IMR-90 (cell line): ENCODE measurements at regions not wholly inside any gene's neighbourhood (a gene's known extent, or its start where the extent isn't known, plus 50 kb on each side); places are given as distances from the start of the nearest gene placed in this dataset.
A peak's percentile ranks its signal among the peaks of the same experiment; 100 is the strongest.

ENCODE experiments used
- ATAC-seq: fragments of 200-7000 bp; cut with Tn5 transposase; 2 replicates; pipeline ENCODE4 v1.9.1; 2020; ENCODE audit warnings: low read depth, mild to moderate bottlenecking, moderate library complexity
- BruUV-seq: library from RNA; stranded (reverse); fragments of 400-500 nt; replicated peaks from 2 replicates; lab custom pipeline; 2021; lab: Mats Ljungman, UMichigan
- CTCF ChIA-PET: fragments of 300-600 bp; formaldehyde crosslinking; extraction: SDS; loops from one replicate; lab custom pipeline; 2021; ENCODE audit warnings: antibody characterized with exemption; lab: Yijun Ruan, JAX
- POLR2A ChIA-PET: fragments of 300-600 bp; sonication (Branson Sonifier 250); formaldehyde crosslinking; loops from one replicate; lab custom pipeline; 2022; ENCODE audit warnings: antibody characterized with exemption; ENCODE audit not compliant: unreplicated experiment; lab: Charles Lee
- DNase-seq: peaks from one replicate; pipeline ENCODE4 v3.0.0; 2013
- H2AFZ ChIP-seq: replicated peaks from 2 replicates; pipeline ENCODE3; 2013; ENCODE audit warnings: low read length, mild to moderate bottlenecking; ENCODE audit not compliant: poor library complexity
- H2AK5ac ChIP-seq: 2 replicates; pipeline ENCODE4 v1.6.1; 2013; ENCODE audit warnings: low read depth, low read length, inconsistent platforms
- H2AK9ac ChIP-seq: replicated peaks from 2 replicates; pipeline ENCODE3; 2013; ENCODE audit warnings: mild to moderate bottlenecking, low read depth, low read length, moderate library complexity; ENCODE audit not compliant: poor library complexity
- H2BK120ac ChIP-seq: 2 replicates; pipeline ENCODE4 v1.6.1; 2013; ENCODE audit warnings: low read depth, low read length, inconsistent platforms
- H2BK15ac ChIP-seq: 3 replicates; pipeline ENCODE4 v1.6.1; 2013; ENCODE audit warnings: low read depth, low read length, inconsistent platforms
- H2BK20ac ChIP-seq: 2 replicates; pipeline ENCODE4 v1.6.1; 2013; ENCODE audit warnings: low read depth, mild to moderate bottlenecking, inconsistent platforms, low read length, moderate library complexity
- H2BK5ac ChIP-seq: 2 replicates; pipeline ENCODE4 v1.6.1; 2013; ENCODE audit warnings: mild to moderate bottlenecking, low read depth, low read length, inconsistent platforms; ENCODE audit not compliant: poor library complexity, severe bottlenecking
- H3K14ac ChIP-seq: replicated peaks from 2 replicates; pipeline ENCODE4 v1.6.1; 2013; ENCODE audit warnings: low read depth, low read length, inconsistent platforms
- H3K18ac ChIP-seq: 2 replicates; pipeline ENCODE4 v1.6.1; 2013; ENCODE audit warnings: low read depth, low read length, control low read depth
- H3K23ac ChIP-seq: 2 replicates; pipeline ENCODE4 v1.6.1; 2013; ENCODE audit warnings: low read depth, low read length, inconsistent platforms
- H3K27ac ChIP-seq: 2 replicates; pipeline ENCODE4 v1.5.1; 2013; ENCODE audit warnings: mild to moderate bottlenecking, control low read depth, low read length; ENCODE audit not compliant: insufficient read depth
- H3K27me3 ChIP-seq: 2 replicates; pipeline ENCODE4 v1.6.1; 2013; ENCODE audit warnings: low read length; ENCODE audit not compliant: control insufficient read depth, insufficient read depth
- H3K36me3 ChIP-seq: 2 replicates; pipeline ENCODE4 v1.6.1; 2013; ENCODE audit warnings: low read length, mixed read lengths; ENCODE audit not compliant: control insufficient read depth, insufficient read depth
- H3K4ac ChIP-seq: 2 replicates; pipeline ENCODE4 v1.6.1; 2013; ENCODE audit warnings: low read depth, low read length, inconsistent platforms
- H3K4me1 ChIP-seq: 2 replicates; pipeline ENCODE4 v1.6.1; 2013; ENCODE audit warnings: low read length, mixed read lengths; ENCODE audit not compliant: control insufficient read depth, insufficient read depth
- H3K4me2 ChIP-seq: 2 replicates; pipeline ENCODE4 v1.6.1; 2013; ENCODE audit warnings: low read depth, mild to moderate bottlenecking, control low read depth, low read length, moderate library complexity
- H3K4me3 ChIP-seq: 2 replicates; pipeline ENCODE4 v1.5.1; 2013; ENCODE audit warnings: low read depth, mild to moderate bottlenecking, control low read depth, low read length, moderate library complexity; ENCODE audit not compliant: insufficient read depth
- H3K56ac ChIP-seq: 2 replicates; pipeline ENCODE4 v1.6.1; 2013; ENCODE audit warnings: low read length, inconsistent platforms; ENCODE audit not compliant: insufficient read depth; ENCODE audit errors: extremely low read depth
- H3K79me1 ChIP-seq, 2 experiments: 2 replicates each; pipeline ENCODE4 v1.6.1; 2013; ENCODE audit warnings: low read length in 2 of 2, inconsistent platforms in 1 of 2, low read depth in 1 of 2
- H3K9ac ChIP-seq: 2 replicates; pipeline ENCODE4 v1.6.1; 2013; ENCODE audit warnings: low read depth, low read length, control low read depth
- H3K9me1 ChIP-seq: 2 replicates; pipeline ENCODE4 v1.6.1; 2013; ENCODE audit warnings: low read length, inconsistent platforms; ENCODE audit not compliant: insufficient read depth
- H3K9me3 ChIP-seq: 2 replicates; pipeline ENCODE4 v1.6.1; 2013; ENCODE audit warnings: low read length; ENCODE audit not compliant: control insufficient read depth, insufficient read depth
- H4K20me1 ChIP-seq: 2 replicates; pipeline ENCODE4 v1.6.1; 2013; ENCODE audit warnings: low read length, inconsistent platforms; ENCODE audit not compliant: insufficient read depth
- H4K5ac ChIP-seq: 2 replicates; pipeline ENCODE4 v1.6.1; 2013; ENCODE audit warnings: mild to moderate bottlenecking, low read depth, low read length, control low read depth
- H4K8ac ChIP-seq, 2 experiments: 2 replicates each; pipeline ENCODE4 v1.6.1; 2013; ENCODE audit warnings: low read depth in 2 of 2, low read length in 2 of 2, control low read depth in 1 of 2, inconsistent platforms in 1 of 2
- H4K91ac ChIP-seq: 2 replicates; pipeline ENCODE4 v1.6.1; 2013; ENCODE audit warnings: low read depth, low read length, inconsistent platforms; ENCODE audit not compliant: insufficient read depth
- BHLHE40 ChIP-seq: fragments of 150-350 bp; IDR thresholded peaks from 2 replicates; pipeline ENCODE4 v1.6.1; 2016; ENCODE audit warnings: mild to moderate bottlenecking, low read depth, low read length
- CEBPB ChIP-seq: IDR thresholded peaks from 2 replicates; pipeline ENCODE4 v1.6.1; 2012; ENCODE audit warnings: low read depth, low read length, improper control_type of control experiment
- CHD1 ChIP-seq: IDR thresholded peaks from 2 replicates; pipeline ENCODE4 v1.6.1; 2012; ENCODE audit warnings: low read depth, low read length, improper control_type of control experiment
- CTCF ChIP-seq: conservative IDR thresholded peaks from 2 replicates; pipeline ENCODE4 v1.5.1; 2012; ENCODE audit warnings: mild to moderate bottlenecking, low read depth, low read length, improper control_type of control experiment
- FOS ChIP-seq: fragments of 150-350 bp; IDR thresholded peaks from 2 replicates; pipeline ENCODE4 v1.6.1; 2016; ENCODE audit warnings: low read depth, low read length
- MAFK ChIP-seq: IDR thresholded peaks from 2 replicates; pipeline ENCODE4 v1.6.1; 2012; ENCODE audit warnings: low read depth, low read length, improper control_type of control experiment
- MAZ ChIP-seq: IDR thresholded peaks from 2 replicates; pipeline ENCODE4 v1.6.1; 2012; ENCODE audit warnings: low read depth, mild to moderate bottlenecking, low read length, improper control_type of control experiment, moderate library complexity, borderline replicate concordance
- MXI1 ChIP-seq: IDR thresholded peaks from 2 replicates; pipeline ENCODE4 v1.6.1; 2012; ENCODE audit warnings: low read depth, mild to moderate bottlenecking, low read length, moderate library complexity, borderline replicate concordance
- NFE2L2 ChIP-seq: fragments of 150-350 bp; IDR thresholded peaks from 2 replicates; pipeline ENCODE4 v1.6.1; 2016; ENCODE audit warnings: low read depth, mild to moderate bottlenecking, low read length
- POLR2A ChIP-seq: IDR thresholded peaks from 2 replicates; pipeline ENCODE4 v1.6.1; 2012; ENCODE audit warnings: mild to moderate bottlenecking, low read depth, low read length
- RCOR1 ChIP-seq: IDR thresholded peaks from 2 replicates; pipeline ENCODE4 v1.6.1; 2012; ENCODE audit warnings: mild to moderate bottlenecking, low read length, improper control_type of control experiment; ENCODE audit not compliant: insufficient replicate concordance
- RFX5 ChIP-seq: IDR thresholded peaks from 2 replicates; pipeline ENCODE4 v1.8.0; 2012; ENCODE audit warnings: low read depth, mild to moderate bottlenecking, low read length, moderate library complexity
- SMC3 ChIP-seq: fragments of 150-350 bp; IDR thresholded peaks from 2 replicates; pipeline ENCODE4 v1.6.1; 2016; ENCODE audit warnings: low read depth, mild to moderate bottlenecking, antibody characterized with exemption, low read length, moderate library complexity
- WGBS, 2 experiments: methylation state at CpG; one replicate each; pipeline versions ENCODE4 v1.1.5 to v1.1.7; 2013; ENCODE audit warnings: missing lambda C conversion rate in 2 of 2; ENCODE audit not compliant: insufficient read length in 1 of 2; ENCODE audit errors: extremely low coverage in 2 of 2; 5-methylcytosine and 5-hydroxymethylcytosine counted together
- dilution Hi-C: fragments of 300-500 bp; cut with HindIII; formaldehyde crosslinking; loops from one replicate; pipeline ENCODE4 v1.14.3; 2018; ENCODE audit warnings: low sequenced_read_pairs; ENCODE audit not compliant: unreplicated experiment
- in situ Hi-C: fragments of 300-500 bp; cut with MboI; formaldehyde crosslinking; loops from 3 replicates; pipeline ENCODE4 v1.14.3; 2019; ENCODE audit warnings: low sequenced_read_pairs, inconsistent platforms, mixed read lengths
- intact Hi-C: fragments of 100-400 bp; cut with micrococcal nuclease; formaldehyde crosslinking; loops from 2 replicates; pipeline ENCODE4 v1.10.0; 2022
- TF ChIP-seq, protein P1 (sequence below): fragments of 150-350 bp; IDR thresholded peaks from 2 replicates; pipeline ENCODE4 v1.6.1; 2016; ENCODE audit warnings: low read depth, mild to moderate bottlenecking, low read length, moderate library complexity, borderline replicate concordance

DNA sequence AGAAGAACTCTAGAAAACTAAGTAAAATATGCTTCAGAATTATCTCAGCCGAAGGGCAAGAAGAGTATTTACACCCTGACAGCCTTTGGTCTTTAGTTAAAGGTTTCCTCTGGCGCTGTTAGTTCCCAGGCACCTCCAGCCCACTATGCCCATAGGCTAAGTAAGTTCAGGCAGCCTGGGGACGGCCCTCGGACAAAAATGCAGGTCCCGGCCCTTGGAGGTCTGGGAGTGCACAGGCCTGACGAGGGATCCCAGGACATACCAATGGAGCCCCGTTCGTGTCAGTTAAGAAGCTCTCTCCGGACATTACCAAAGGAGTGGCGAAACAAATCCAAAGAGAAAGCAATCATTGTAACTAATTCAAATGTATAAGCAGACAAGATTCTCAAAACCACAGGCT, 311.8 kb downstream of the CD83 start:
- H2BK20ac ChIP-seq, result no peak overlapping the region
- no peak overlapping the region for H2BK15ac ChIP-seq
- intact Hi-C loops, result no loop called here
- in situ Hi-C loops, result no loop called here
- H3K27me3 ChIP-seq, result peaks cover 9% of the 10 kb centered on the region; the same call in 1 of the 2 replicates
- POLR2A ChIA-PET, result no interaction called here
- no peaks in the 10 kb centered on the region for H3K36me3 ChIP-seq
- H3K9me1 ChIP-seq, result no peaks in the 10 kb centered on the region
- TF ChIP-seq CHD1 (no peak), CTCF (no peak), MXI1 (no peak), NFE2L2 (no peak), CEBPB (no peak), MAZ (no peak), SMC3 (no peak), MAFK (no peak), RCOR1 (no peak), POLR2A (no peak), RFX5 (no peak), BHLHE40 (no peak), FOS (no peak)
- TF ChIP-seq, protein P1, sequence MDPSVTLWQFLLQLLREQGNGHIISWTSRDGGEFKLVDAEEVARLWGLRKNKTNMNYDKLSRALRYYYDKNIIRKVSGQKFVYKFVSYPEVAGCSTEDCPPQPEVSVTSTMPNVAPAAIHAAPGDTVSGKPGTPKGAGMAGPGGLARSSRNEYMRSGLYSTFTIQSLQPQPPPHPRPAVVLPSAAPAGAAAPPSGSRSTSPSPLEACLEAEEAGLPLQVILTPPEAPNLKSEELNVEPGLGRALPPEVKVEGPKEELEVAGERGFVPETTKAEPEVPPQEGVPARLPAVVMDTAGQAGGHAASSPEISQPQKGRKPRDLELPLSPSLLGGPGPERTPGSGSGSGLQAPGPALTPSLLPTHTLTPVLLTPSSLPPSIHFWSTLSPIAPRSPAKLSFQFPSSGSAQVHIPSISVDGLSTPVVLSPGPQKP, result no peak
- H3K4me2 ChIP-seq, result no peak overlapping the region
- H3K4me3 ChIP-seq, result no peak overlapping the region
- 93% methylated on average over 3 of the region's 10 CpGs; no CpG with 5 or more reads in 1 of the 2 experiments for WGBS, 2 experiments
- no peaks in the 10 kb centered on the region for H4K20me1 ChIP-seq
- H4K8ac ChIP-seq, result no peak overlapping the region
- no peak overlapping the region for H3K56ac ChIP-seq
- H3K4me1 ChIP-seq, result no peaks in the 10 kb centered on the region
- no peak overlapping the region for H3K14ac ChIP-seq
- no peak overlapping the region for H3K18ac ChIP-seq
- peak overlapping the region; percentile 31 for H2AK9ac ChIP-seq
- H3K9ac ChIP-seq, result no peak overlapping the region
- H2BK5ac ChIP-seq, result no peak overlapping the region
- no peak overlapping the region for H4K5ac ChIP-seq
- H3K9me3 ChIP-seq, result no peaks in the 10 kb centered on the region
- dilution Hi-C loops, result no loop called here
- H3K79me1 ChIP-seq, result no peaks in the 10 kb centered on the region
- no peak overlapping the region for H4K91ac ChIP-seq
- H3K27ac ChIP-seq, result no peak overlapping the region
- no peak overlapping the region for H3K4ac ChIP-seq
- H2BK120ac ChIP-seq, result no peak overlapping the region
- no peak overlapping the region for H2AFZ ChIP-seq
- no peak for DNase-seq
- H2AK5ac ChIP-seq, result no peak overlapping the region
- no peak overlapping the region for H3K23ac ChIP-seq
- CTCF ChIA-PET, result no interaction called here
- ATAC-seq, result no peak
- BruUV-seq, result no TSS peak
